ENCODE measurements at regions not wholly inside any gene's neighbourhood (a gene's known extent, or its start where the extent isn't known, plus 50 kb on each side); places are given as distances from the start of the nearest gene placed in this dataset.

- no peak for DNase-seq
Observed at GRCh38 chr5:27275345-27275744, 237.0 kb upstream of the CDH9 start.

DNA sequence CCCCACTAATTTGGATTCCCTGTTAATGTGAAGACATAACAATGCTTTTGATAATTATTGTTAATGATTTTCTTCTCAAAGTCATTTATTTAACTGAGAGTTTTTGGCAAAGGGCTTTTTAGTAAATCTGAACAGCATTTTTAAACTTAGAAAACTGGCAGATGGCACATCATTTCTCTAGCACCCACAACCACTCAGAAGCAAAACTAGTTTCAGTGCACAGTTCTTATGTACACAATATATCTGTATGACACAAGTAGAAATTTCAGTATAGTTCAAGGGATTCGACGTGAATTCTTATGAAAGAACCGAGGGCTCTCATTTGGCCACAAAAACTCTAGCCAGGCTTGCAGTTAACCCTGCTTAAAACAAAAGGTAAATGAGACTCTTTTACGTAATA is 231.4 kb upstream of the CDH9 start:
- DNase-seq, result no peak

DNA sequence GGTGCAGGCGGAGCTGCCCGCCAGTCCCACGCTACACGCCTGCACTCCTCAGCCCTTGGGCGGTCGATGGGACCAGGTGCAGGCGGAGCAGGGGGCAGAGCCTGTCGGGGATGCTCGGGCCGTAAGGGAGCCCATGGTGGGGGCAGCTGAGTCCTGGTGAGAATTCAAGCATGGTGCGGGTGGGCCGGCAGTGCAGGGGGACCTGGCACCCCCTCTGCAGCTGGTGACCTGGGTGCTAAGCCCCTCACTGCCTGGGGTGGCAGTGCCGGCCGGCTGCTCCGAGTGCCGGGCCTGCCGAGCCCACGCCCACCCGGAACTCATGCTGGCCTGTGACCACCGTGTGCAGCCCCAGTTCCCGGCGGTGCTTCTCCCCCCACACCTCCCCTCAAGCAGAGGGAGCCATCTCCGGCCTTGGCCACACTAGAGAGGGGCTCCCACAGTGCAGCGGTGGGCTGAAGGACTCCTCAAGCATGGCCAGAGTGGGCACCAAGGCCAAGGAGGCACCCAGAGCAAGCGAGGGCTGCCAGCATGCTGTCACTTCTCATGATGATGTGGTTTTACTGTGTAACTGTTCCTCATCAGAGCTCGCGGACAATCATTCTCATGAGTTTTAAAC is 228.9 kb upstream of the CDH9 start:
- no peak for DNase-seq

GRCh38 chr5:27266184-27266583 is 227.8 kb upstream of the CDH9 start:
- no peak for DNase-seq

GRCh38 chr5:27257696-27258095 is 219.3 kb upstream of the CDH9 start:
- no peak for DNase-seq

DNA sequence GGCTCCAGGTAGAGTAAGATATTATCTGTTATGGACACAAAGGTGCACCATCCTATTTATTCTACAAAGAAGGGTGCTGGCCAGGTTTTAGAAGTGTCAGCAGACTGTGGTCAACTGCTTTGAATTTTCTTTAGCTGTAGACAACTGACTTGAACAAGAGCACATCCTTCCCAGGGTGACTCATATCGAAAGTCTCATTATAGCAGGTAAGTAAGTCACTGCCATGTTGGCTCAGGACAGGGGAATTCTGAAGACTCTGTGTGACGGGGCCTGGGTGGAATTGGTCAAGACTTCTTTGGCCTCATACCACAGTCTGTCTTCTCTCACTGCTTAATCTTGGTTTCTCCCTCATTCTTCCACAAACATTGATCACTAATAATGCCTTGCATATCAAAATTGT is 214.5 kb upstream of the CDH9 start:
- no peak for DNase-seq

- no peak for DNase-seq
Observed at GRCh38 chr5:27242258-27242626, 203.9 kb upstream of the CDH9 start.

DNA sequence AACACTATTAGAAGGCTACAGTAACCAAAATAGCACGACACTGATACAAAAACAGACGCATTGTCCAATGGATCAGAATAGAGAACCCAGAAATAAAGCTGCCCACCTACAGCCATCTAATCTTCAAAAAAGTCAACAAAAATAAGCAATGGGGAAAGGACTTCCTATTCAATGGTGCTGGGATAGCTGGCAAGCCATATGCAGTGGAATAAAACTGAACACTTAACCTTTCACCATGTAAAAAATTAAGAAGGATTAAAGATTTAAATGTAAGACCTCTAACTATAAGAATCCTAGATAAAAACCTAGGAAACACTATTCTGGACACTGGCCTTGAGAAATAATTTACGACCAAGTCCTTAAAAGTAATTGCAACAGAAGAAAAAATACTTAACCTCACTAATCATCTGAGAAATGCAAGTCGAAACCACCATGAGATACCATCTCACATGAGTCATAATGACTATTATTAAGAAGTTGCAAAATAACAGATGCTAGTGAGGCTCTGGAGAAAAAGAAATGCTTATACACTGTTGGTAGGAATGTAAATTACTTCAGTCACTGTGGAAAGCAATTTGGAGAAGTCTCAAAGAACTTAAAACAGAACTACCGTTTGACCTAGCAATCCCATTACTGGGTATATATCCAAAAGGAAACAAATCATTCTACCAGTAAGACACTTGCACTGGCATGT is 203.3 kb upstream of the CDH9 start:
- DNase-seq, result no peak

DNA sequence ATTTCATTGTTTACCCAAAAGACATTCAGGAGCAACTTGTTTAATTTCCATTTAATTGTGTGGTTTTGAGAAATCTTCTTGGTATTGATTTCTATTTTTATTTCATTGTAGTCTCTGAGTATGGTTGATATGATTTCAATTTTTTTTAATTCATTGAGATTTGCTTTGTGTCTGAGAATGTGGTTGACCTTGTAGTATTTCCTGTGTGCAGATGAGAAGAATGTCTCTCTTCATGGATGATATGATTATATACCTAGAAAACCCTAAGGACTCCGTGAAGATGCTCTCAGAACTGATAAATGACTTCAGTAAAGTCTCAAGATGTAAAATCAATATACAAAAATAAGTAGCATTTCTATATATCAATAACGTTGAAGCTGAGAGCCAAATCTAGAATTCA is 202.4 kb upstream of the CDH9 start:
- no peak for DNase-seq

DNA sequence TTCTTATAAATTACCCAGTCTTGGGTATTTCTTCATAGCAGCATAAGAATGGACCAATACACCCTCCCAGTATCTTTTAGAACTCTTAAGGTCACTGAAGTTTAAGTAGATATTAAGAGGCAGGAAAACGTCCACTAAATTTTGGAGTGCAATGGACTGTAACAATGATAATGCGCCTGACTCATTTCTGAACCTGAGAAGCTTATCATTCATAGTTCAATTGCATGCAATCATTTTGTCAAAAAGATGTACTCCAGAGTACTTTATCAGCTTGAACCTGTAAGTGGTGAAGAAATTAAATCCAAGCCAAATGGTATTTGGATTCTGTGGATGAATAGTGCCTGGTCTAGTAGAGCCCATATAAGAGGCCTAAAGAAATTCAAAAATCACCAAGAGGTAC is 196.5 kb upstream of the CDH9 start:
- no peak for DNase-seq

GRCh38 chr5:27221410-27221809 is 183.0 kb upstream of the CDH9 start:
- DNase-seq, result no peak

GRCh38 chr5:27220752-27221151 is 182.4 kb upstream of the CDH9 start:
- no peak for DNase-seq

DNA sequence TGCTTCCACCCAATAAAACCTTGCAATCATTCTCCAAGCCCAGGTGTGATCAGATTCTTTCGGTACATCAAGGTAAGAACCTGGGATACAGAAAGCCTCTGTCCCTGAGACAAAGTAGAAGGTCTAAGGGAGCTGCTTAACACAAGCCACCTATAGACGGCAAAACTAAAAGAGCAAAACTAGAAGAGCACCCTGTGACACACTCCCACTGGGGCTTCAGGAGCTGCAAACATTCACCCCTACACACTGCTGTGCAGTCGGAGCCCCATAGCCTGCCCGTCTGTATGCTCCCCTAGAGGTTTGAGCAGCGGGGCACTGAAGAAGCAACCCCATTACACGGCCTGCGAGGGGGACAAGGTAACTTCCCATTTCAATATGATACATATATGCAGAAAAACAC is 179.6 kb upstream of the CDH9 start:
- no peak for DNase-seq

- DNase-seq, result no peak
Observed at GRCh38 chr5:27217155-27217956, 179.0 kb upstream of the CDH9 start.

DNA sequence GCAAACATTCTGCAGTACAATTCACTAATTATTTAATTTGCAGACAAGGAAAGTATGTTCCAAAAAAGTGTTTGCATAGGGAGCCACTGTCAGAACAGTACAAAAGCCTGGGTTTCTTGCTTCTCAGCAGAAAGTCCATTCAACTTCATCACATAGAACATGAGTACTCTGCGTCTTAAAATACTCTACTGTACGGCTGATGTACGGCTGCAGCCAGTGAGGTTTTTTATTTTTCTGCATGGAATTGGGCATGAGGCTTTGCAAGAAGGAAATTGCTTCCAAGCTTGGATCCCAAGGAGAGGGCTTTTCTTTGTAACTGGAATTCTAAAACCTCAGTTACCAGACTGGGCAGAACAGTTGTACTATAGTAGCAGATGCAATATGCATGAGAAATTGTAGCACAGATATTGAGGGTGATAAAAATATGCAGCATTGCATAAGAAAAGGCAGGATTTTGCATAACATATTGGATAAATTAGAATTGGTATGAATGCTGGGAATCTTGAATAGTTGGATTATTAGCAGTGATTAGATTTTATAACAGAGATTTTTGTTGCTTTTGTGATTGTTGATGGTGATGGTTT is 178.1 kb upstream of the CDH9 start:
- DNase-seq, result no peak

DNA sequence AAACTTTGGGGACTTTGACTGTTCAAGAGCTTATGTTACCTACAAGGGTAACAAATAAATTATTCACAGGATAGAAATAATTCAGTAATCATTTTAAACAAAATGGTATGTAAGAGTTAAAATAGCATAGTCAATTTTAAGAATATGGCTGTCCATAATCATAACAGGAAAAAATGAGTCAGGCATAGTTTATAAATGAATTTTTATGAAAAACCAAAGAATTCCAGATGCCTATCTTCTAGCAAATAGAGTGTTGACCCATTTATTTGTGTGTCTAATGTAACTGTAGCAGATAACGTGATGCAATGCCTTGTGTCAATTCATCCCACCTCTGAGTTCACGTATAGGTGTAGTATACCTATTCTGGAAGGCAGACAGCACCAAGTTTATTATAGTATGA is 169.7 kb upstream of the CDH9 start:
- no peak for DNase-seq

DNA sequence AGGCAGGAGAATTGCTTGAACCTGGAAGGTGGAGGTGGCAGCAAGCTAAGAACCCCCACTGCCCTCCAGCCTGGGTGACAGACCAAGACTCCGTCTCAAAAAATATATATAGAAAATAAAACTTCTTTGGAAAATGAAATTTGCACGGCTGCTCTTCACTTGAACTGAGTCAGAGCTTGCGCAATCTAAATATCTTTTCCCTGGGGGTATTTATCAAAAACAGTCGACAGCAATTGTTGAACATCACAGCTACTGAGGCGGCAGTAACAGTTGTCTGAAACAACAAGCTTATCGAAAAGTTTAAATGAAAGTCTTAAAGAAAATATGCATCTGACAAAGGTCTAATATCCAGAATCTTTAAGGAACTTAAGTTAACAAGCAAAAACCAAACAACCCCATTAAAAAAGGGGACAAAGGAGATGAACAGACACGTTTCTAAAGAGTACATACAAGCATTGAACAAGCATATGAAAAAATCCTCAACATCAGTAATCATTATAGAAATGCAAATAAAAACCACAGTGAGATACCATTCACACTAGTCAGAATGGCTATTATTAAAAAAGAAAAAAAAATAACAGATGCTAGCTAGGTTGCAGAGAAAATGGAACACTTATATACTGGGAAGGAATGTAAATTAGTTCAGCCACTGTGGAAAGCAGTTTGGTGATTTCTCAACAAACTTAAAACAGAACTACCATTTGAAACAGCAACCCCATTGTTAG is 153.6 kb upstream of the CDH9 start:
- DNase-seq, result no peak

GRCh38 chr5:27172693-27173092 is 134.3 kb upstream of the CDH9 start:
- DNase-seq, result no peak

- DNase-seq, result no peak
Observed at GRCh38 chr5:27171761-27172261, 133.4 kb upstream of the CDH9 start.

DNA sequence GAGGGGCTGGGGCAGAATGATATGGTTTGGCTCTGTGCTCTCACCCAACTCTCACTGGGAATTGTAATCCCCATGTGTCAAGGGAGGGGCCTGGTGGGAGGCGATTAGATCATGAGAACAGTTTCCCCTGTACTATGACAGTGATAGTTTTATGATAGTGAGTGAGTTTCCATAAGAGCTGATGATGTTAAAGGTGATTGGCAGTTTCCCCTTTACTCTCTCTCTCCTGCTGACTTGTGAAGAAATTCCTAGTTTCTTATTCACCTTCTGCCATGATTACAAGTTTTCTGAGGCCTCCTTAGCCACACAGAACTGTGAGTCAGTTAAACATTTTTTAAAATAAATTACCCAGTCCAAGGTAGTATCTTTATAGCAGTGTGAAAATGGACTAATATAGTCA is 120.4 kb upstream of the CDH9 start:
- DNase-seq, result no peak

DNA sequence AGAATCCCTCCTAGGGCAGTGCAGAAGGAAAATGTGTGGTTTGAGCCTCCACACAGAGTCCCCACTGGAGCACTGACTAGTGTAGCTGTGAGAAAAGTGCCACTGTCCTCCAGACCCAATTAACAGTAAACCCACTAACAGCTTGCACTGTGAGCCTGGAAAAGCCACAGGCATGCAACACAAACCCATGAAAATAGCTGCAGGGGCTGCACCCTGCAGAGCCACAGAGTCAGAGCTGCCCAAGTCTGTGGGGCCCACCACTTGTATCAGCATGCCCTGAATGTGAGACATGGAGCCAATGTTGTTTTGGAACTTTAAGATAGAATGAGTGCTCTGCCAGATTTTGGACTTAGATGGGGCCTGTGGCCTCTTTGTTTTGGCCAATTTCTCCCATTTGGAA is 119.8 kb upstream of the CDH9 start:
- DNase-seq, result no peak

DNA sequence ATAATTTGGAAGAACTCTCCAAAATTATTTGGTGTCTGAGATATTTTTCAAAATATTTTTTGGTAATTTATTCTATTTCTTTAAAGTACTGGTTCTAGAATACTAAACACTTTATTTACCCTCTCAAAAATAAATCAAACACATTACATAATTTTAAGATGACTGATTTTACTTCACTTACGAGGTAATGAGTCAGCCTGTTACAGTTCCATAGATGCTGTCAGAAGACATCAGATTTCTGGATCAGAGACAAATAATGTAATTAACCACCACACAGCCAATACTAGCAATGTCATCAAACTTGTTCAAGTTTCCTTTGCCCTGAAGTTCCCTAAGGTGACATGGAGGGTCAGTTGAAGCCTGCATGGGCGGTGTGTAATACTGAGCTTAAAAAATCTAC is 106.1 kb upstream of the CDH9 start:
- DNase-seq, result no peak

DNA sequence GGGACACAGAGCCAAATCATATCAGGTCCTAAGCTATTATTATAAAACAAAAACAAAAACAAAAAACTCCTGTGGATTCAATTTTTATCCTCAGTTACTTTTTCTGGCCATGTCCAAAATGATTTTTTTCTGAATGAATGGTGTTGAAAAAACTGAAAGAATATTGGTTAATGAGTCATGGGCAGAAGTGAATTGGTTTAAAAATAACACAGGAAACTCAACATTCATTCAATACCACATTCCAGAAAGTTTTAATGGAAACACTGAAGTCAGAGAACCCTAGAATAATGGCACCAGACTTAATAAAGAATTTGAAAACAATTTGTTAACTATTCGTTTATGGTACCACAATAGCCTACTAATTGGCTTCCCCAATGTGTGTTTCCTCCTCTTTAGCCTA is 102.4 kb upstream of the CDH9 start:
- DNase-seq, result no peak
